Chondrocyte (in vitro differentiated cells): ENCODE measurements at regions not wholly inside any gene's neighbourhood (a gene's known extent, or its start where the extent isn't known, plus 50 kb on each side); places are given as distances from the start of the nearest gene placed in this dataset.
"Not testable (repeated sequence)": the region's sequence is repeated elsewhere in the genome, so short reads cannot be mapped to it uniquely, and the experiment has no call there.

Experiments
- DNase-seq: peaks from one replicate; pipeline ENCODE4 v3.0.0; 2021; ENCODE audit warnings: mixed read lengths, low spot score
- H3K27ac Mint-ChIP-seq: one replicate; pipeline ENCODE4 v1.8.0; 2021; ENCODE audit warnings: mild to moderate bottlenecking, moderate library complexity, mixed read lengths; ENCODE audit not compliant: unreplicated experiment
- H3K27me3 Mint-ChIP-seq: 2 replicates; pipeline ENCODE4 v1.8.0; 2021; ENCODE audit warnings: low read depth, mixed read lengths
- H3K36me3 Mint-ChIP-seq: 2 replicates; pipeline ENCODE4 v1.8.0; 2021; ENCODE audit warnings: low read depth, mixed read lengths
- H3K4me1 Mint-ChIP-seq: 2 replicates; pipeline ENCODE4 v1.8.0; 2021; ENCODE audit warnings: low read depth, mild to moderate bottlenecking, mixed read lengths
- H3K4me3 Mint-ChIP-seq: one replicate; pipeline ENCODE4 v1.8.0; 2021; ENCODE audit warnings: mild to moderate bottlenecking, moderate library complexity, mixed read lengths; ENCODE audit not compliant: unreplicated experiment
- H3K9me3 Mint-ChIP-seq: 2 replicates; pipeline ENCODE4 v1.8.0; 2021; ENCODE audit warnings: low read depth, mixed read lengths
- CTCF ChIP-seq: fragments of 200-600 bp; sonication (generic); IDR thresholded peaks from 2 replicates; pipeline ENCODE4 v1.5.0; 2021; ENCODE audit warnings: antibody characterized with exemption, mild to moderate bottlenecking, moderate library complexity

- Mint-ChIP-seq H3K4me1 (peaks cover 5% of the 10 kb centered on the region), H3K27ac (no peak overlapping the region), H3K27me3 (no peaks in the 10 kb centered on the region), H3K4me3 (no peak overlapping the region), H3K36me3 (peaks cover 7% of the 10 kb centered on the region), H3K9me3 (peaks cover 12% of the 10 kb centered on the region)
- TF ChIP-seq CTCF = no peak
- no peak for DNase-seq
Measured at GRCh38 chr5:125249400-125249799, 503.0 kb upstream of the ZNF608 start.

GRCh38 chr5:125251703-125252102, 505.3 kb upstream of the ZNF608 start:
- Mint-ChIP-seq H3K9me3 (peaks cover 15% of the 10 kb centered on the region), H3K27me3 (no peaks in the 10 kb centered on the region), H3K27ac (no peak overlapping the region), H3K4me1 (no peaks in the 10 kb centered on the region), H3K36me3 (peaks cover 10% of the 10 kb centered on the region), H3K4me3 (no peak overlapping the region)
- no peak for TF ChIP-seq CTCF
- no peak for DNase-seq

- H3K27me3 Mint-ChIP-seq, H3K4me1 Mint-ChIP-seq, H3K4me3 Mint-ChIP-seq, H3K36me3 Mint-ChIP-seq, H3K27ac Mint-ChIP-seq, DNase-seq: not testable (repeated sequence)
- H3K9me3 Mint-ChIP-seq = peaks cover 10% of the 10 kb centered on the region
Measured at GRCh38 chr5:125253634-125254033, 507.2 kb upstream of the ZNF608 start.

GRCh38 chr5:125254267-125254666, 507.8 kb upstream of the ZNF608 start:
- no peak for TF ChIP-seq CTCF
- Mint-ChIP-seq H3K4me3 (no peak overlapping the region), H3K36me3 (peaks cover 8% of the 10 kb centered on the region), H3K27ac (no peak overlapping the region), H3K27me3 (no peaks in the 10 kb centered on the region), H3K9me3 (peaks cover 10% of the 10 kb centered on the region), H3K4me1 (peaks cover 7% of the 10 kb centered on the region)
- no peak for DNase-seq

- DNase-seq = no peak
- no peak for TF ChIP-seq CTCF
- H3K4me3 Mint-ChIP-seq = no peak overlapping the region
- no peak overlapping the region for H3K27ac Mint-ChIP-seq
- H3K9me3 Mint-ChIP-seq = peaks cover 17% of the 10 kb centered on the region
- no peaks in the 10 kb centered on the region for H3K27me3 Mint-ChIP-seq
- H3K36me3 Mint-ChIP-seq = peaks cover 9% of the 10 kb centered on the region
- peaks cover 7% of the 10 kb centered on the region for H3K4me1 Mint-ChIP-seq
Measured at GRCh38 chr5:125256296-125256695, 509.9 kb upstream of the ZNF608 start.

GRCh38 chr5:125257057-125257972, 510.9 kb upstream of the ZNF608 start:
- no peak for TF ChIP-seq CTCF
- Mint-ChIP-seq H3K27ac (peak overlapping the region; percentile 29), H3K27me3 (no peaks in the 10 kb centered on the region), H3K36me3 (peaks cover 9% of the 10 kb centered on the region), H3K4me3 (no peak overlapping the region), H3K9me3 (peaks cover 17% of the 10 kb centered on the region), H3K4me1 (peaks cover 7% of the 10 kb centered on the region)
- DNase-seq = no peak
